Left lung (tissue), 4 donors: ENCODE measurements at regions not wholly inside any gene's neighbourhood (a gene's known extent, or its start where the extent isn't known, plus 50 kb on each side); places are given as distances from the start of the nearest gene placed in this dataset.

Experiments
- ATAC-seq: fragments of 200-7000 bp; cut with Tn5 transposase; one replicate; pipeline ENCODE4 v1.9.1; 2020; ENCODE audit warnings: moderate library complexity
- DNase-seq, 4 donors: peaks; one replicate each; pipeline ENCODE4 v3.0.0-alpha.2; 2013 to 2020
- H3K27ac ChIP-seq, 2 donors: fragments of 200-600 bp; sonication (generic) in 1 of 2; one replicate each; pipeline versions ENCODE4 v1.5.0 to v1.8.0; 2020 to 2021
- H3K27me3 ChIP-seq, 2 donors: fragments of 200-600 bp; sonication (generic) in 1 of 2; one replicate each; pipeline versions ENCODE4 v1.5.0 to v1.8.0; 2020 to 2021
- H3K36me3 ChIP-seq, 2 donors: fragments of 200-600 bp; sonication (generic) in 1 of 2; one replicate each; pipeline versions ENCODE4 v1.5.0 to v1.8.0; 2020 to 2021
- H3K4me1 ChIP-seq, 2 donors: fragments of 200-600 bp; one replicate each; pipeline ENCODE4 v1.8.0; 2021
- H3K4me3 ChIP-seq, 2 donors: fragments of 200-600 bp; sonication (generic) in 1 of 2; one replicate each; pipeline versions ENCODE4 v1.5.0 to v1.8.0; 2020 to 2021; ENCODE audit warnings: mild to moderate bottlenecking in 1 of 2
- H3K9me3 ChIP-seq, 2 donors: fragments of 200-600 bp; sonication (generic) in 1 of 2; one replicate each; pipeline versions ENCODE4 v1.5.0 to v1.8.0; 2020 to 2021
- intact Hi-C, 2 donors: fragments of 100-400 bp; cut with DNase I; formaldehyde crosslinking; loops; one replicate each; pipeline versions ENCODE4 v1.11.2 to v1.14.2; 2022
- TF ChIP-seq, protein P1 (sequence below), 2 donors: fragments of 200-600 bp; sonication (generic) in 1 of 2; IDR thresholded peaks; one replicate each; pipeline versions ENCODE4 v1.5.0 to v1.8.0; 2021; ENCODE audit warnings: antibody characterized with exemption in 2 of 2
- donor health status: DM: no; HTN: yes; CAD: no.
- donor health status: DM: no; HTN: no; CAD: no.

DNA sequence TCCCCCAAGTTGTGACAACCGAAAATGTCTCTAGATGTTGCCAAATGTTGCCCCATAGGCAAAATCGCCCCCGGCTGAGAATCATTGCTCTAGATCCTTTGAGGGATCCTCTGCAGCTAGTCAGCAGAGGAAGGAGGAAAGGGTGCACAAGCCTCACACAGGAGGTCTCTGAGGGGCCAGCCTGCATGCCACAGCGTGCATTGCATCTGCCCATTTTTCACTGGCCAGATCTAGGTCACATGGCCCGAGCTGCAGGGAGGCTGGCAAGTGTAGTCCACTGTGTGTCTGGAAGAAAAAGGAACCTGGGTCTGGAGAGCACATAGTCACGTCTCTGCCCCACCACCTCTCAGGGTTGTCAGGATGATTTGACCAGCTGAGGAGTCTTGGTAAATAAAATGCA is 138.2 kb downstream of the CCT6B start:
- Histone ChIP-seq H3K4me1 (no peaks in the 10 kb centered on the region), H3K27ac (no peak overlapping the region), H3K4me3 (no peak overlapping the region), H3K36me3 (no peaks in the 10 kb centered on the region), H3K27me3 (no peaks in the 10 kb centered on the region), H3K9me3 (no peaks in the 10 kb centered on the region)
- TF ChIP-seq, protein P1, sequence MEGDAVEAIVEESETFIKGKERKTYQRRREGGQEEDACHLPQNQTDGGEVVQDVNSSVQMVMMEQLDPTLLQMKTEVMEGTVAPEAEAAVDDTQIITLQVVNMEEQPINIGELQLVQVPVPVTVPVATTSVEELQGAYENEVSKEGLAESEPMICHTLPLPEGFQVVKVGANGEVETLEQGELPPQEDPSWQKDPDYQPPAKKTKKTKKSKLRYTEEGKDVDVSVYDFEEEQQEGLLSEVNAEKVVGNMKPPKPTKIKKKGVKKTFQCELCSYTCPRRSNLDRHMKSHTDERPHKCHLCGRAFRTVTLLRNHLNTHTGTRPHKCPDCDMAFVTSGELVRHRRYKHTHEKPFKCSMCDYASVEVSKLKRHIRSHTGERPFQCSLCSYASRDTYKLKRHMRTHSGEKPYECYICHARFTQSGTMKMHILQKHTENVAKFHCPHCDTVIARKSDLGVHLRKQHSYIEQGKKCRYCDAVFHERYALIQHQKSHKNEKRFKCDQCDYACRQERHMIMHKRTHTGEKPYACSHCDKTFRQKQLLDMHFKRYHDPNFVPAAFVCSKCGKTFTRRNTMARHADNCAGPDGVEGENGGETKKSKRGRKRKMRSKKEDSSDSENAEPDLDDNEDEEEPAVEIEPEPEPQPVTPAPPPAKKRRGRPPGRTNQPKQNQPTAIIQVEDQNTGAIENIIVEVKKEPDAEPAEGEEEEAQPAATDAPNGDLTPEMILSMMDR (IDR thresholded peaks at IDR 0.05) = no peak
- no peak for ATAC-seq
- intact Hi-C loops = no loop called here
- DNase-seq = no peak

DNA sequence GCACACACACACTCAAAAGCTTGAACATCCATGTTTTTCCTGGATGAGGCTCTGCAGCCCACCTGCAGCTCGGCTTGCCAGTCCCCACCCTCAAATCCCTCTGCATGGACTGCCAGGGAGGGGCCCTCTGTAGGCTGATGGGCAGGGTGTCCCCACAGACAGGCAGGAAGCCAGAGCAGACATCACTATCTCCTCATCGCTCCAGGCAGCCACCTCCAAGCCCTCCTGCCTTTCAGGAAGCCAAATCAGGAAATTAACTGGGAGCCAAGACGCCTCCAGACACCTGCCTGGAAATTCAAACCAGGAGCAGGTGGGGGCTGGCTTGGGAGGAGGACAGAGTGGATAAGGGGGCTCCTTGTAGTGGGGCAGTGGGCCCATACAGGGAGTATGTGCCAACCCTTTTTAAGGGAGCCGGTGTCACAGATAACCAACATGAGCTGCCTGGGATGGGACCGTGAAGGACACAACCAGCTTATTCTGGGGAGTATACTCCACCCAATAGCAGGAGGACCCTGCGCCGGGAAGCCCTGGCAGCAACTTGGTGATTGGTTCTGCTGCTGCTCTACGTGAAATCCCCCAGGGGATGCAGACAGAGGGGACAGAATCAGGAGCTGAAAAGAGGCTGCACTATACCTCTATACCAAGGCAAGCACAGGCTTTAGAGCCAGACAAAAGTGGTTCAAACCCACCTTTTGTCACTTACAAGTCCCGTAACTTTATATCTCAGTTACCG is 139.1 kb downstream of the CCT6B start:
- TF ChIP-seq, protein P1 (IDR thresholded peaks at IDR 0.05) = no peak
- Histone ChIP-seq H3K36me3 (no peaks in the 10 kb centered on the region), H3K4me3 (no peak overlapping the region), H3K27me3 (no peaks in the 10 kb centered on the region), H3K27ac (no peak overlapping the region), H3K9me3 (no peaks in the 10 kb centered on the region), H3K4me1 (no peaks in the 10 kb centered on the region)
- DNase-seq = no peak
- ATAC-seq = no peak
- intact Hi-C loops = no loop called here

DNA sequence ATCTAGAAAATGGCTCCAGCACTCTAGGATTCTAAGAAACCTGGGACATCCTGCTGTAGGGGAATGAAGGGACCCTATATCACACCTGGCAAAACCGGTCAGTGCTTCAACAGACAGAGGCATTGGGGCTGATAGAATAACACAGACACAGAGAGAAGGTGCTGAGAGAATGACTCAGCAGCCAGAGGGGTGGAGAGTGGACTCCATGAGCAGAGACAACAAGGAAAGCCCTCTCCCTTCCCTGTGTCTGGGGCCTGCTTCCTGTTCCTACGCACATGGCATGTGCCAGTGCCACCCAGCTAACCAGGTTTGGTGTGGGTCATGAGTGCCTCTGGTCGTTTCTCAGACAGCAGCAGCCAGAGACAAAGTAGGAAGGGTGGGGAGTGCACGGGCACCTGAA is 140.3 kb downstream of the CCT6B start:
- H3K36me3 ChIP-seq = no peaks in the 10 kb centered on the region
- H3K27me3 ChIP-seq = no peaks in the 10 kb centered on the region
- intact Hi-C loops = no loop called here
- ATAC-seq (no peak), DNase-seq (no peak)
- no peaks in the 10 kb centered on the region for H3K9me3 ChIP-seq
- H3K27ac ChIP-seq = no peak overlapping the region
- H3K4me3 ChIP-seq = no peak overlapping the region
- no peaks in the 10 kb centered on the region for H3K4me1 ChIP-seq
- TF ChIP-seq, protein P1 (IDR thresholded peaks at IDR 0.05) = no peak

DNA sequence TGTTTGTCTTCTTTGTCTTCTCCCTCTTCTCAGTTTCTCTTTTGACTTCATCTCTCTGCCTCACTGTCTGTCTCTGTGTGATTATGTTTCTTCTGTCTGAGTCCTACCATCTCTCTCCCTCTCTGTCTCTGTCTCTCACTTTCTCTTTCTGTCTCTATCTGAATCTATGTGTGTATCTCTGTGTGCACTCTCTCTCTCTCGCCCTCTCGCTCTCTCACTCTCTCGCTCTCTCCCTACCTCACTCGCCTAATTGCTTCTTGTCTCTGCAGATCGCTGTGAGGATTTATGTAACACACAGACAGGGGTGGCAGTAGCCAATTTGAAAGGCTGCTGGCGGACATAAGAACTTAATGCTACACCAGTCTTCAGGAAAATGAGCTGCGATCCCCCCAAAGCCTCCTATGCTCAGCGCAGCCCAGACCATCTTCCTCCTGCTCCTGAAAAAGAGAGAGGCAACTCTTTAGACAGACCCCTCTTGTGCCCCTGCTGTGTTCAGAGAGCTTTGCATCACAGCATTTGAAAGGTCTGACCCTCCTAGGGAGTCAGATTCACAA is 140.9 kb downstream of the CCT6B start:
- no peaks in the 10 kb centered on the region for H3K9me3 ChIP-seq
- no peaks in the 10 kb centered on the region for H3K36me3 ChIP-seq
- DNase-seq = no peak
- intact Hi-C loops = no loop called here
- H3K27me3 ChIP-seq = no peaks in the 10 kb centered on the region
- ATAC-seq = no peak
- no peak overlapping the region for H3K4me3 ChIP-seq
- no peaks in the 10 kb centered on the region for H3K4me1 ChIP-seq
- TF ChIP-seq, protein P1 (IDR thresholded peaks at IDR 0.05) = no peak
- H3K27ac ChIP-seq = no peak overlapping the region

DNA sequence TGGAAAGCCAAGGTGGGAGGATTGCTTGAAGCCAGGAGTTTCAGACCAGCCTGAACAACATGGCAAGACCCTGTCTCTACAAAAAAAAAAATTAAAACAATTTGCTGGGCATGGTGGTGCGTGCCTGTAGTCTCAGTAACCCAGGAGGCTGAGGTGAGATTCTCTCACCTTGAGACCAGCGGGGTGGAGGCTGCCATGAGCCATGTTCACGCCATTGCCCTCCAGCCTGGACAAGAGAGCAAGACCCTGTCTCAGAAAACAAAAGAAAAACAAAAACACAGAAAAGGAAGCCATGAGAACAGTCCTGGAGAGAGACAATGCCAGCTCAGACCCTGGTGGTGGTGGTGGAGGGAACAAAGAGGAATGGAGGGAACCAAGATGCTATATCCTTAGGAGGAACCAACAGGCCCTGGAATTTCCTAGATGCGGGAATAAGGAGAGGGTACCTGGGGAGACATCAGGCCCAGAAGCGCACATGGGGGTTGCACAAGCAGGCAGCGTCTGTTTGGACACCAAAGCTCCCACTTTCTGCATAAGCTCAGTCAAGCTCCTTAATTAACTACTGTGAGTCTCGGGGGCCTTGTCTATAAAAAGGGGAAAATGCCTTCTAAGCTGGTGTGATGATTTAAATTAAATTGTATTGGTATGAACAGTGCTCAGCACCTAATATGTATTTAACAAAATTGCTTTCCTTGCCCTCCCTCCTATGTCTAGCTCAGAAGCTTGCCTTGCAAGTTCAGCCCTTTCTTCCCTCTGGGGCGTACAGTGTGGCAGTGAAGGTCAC is 143.8 kb downstream of the CCT6B start:
- intact Hi-C loops = no loop called here
- Histone ChIP-seq H3K9me3 (no peaks in the 10 kb centered on the region), H3K4me3 (no peak overlapping the region), H3K36me3 (no peaks in the 10 kb centered on the region), H3K4me1 (no peaks in the 10 kb centered on the region), H3K27ac (no peak overlapping the region), H3K27me3 (no peaks in the 10 kb centered on the region)
- no peak for DNase-seq
- no peak for ATAC-seq
- TF ChIP-seq, protein P1 (IDR thresholded peaks at IDR 0.05) = no peak
